Spleen (tissue), 7 donors: ENCODE measurements at regions not wholly inside any gene's neighbourhood (a gene's known extent, or its start where the extent isn't known, plus 50 kb on each side); places are given as distances from the start of the nearest gene placed in this dataset.

Source experiments
- CTCF ChIP-seq, 11 experiments: fragments of 200-600 bp in 7 of 11; fragments of 450-650 bp in 4 of 11; sonication (generic) in 4 of 11; IDR thresholded peaks in 8 of 11; conservative IDR thresholded peaks in 3 of 11; 1 replicate in 7 of 11; 2 replicates in 4 of 11; pipeline versions ENCODE4 v1.4.0 to v1.8.0; 2016 to 2021; ENCODE audit warnings: antibody characterized with exemption in 11 of 11, inconsistent platforms in 4 of 11, mild to moderate bottlenecking in 1 of 11
- POLR2AphosphoS5 ChIP-seq, 3 donors: sonication (generic); formaldehyde crosslinking; IDR thresholded peaks; one replicate each; pipeline ENCODE4 v1.5.1; 2017; ENCODE audit warnings: antibody characterized with exemption in 3 of 3
- donor health status: DM: no; HTN: no; CAD: no; lungs with moderate emphysema.
- donor health status: DM: no; HTN: no; CAD: no.
- donor health status: DM: no; HTN: no; CAD: no.

GRCh38 chr17:49906531-49907136 is 58.8 kb upstream of the TAC4 start:
- TF ChIP-seq CTCF (IDR thresholded peaks at IDR 0.05 in 8 of 11, conservative IDR thresholded peaks at IDR 0.05 in 3 of 11) (no peak), POLR2AphosphoS5 (IDR thresholded peaks at IDR 0.05) (no peak)
